Loucy (cell line): ENCODE measurements at regions not wholly inside any gene's neighbourhood (a gene's known extent, or its start where the extent isn't known, plus 50 kb on each side); places are given as distances from the start of the nearest gene placed in this dataset.

Source experiments
- EZH2phosphoT487 ChIP-seq: fragments of 200-600 bp; IDR thresholded peaks from 2 replicates; pipeline ENCODE4 v1.6.1; 2018; ENCODE audit warnings: antibody characterized with exemption, mild to moderate bottlenecking, moderate library complexity, borderline replicate concordance
- TF ChIP-seq, protein P1 (sequence below): fragments of 200-600 bp; sonication (generic); conservative IDR thresholded peaks from 2 replicates; pipeline ENCODE4 v1.5.1; 2014; ENCODE audit warnings: mild to moderate bottlenecking, antibody characterized with exemption, low read length

DNA sequence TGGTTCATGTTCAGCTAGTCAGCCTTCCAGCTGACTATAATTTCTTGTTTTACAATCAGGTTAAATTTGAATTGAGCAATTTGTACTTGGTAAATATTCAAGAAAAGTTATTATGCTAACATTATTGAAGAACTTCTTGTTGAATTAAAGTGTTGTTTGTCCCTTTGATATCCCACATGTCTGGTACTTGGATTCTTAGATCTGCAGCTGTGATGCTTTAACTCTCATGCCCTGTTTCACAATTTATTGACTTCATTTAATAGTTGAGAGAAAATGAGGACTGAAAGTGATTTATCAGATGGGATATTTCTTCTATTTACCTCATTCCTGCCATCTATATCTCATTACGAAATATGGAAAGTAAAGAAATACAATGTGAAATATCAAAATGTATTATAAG is 92.8 kb downstream of the FASLG start:
- TF ChIP-seq, protein P1, sequence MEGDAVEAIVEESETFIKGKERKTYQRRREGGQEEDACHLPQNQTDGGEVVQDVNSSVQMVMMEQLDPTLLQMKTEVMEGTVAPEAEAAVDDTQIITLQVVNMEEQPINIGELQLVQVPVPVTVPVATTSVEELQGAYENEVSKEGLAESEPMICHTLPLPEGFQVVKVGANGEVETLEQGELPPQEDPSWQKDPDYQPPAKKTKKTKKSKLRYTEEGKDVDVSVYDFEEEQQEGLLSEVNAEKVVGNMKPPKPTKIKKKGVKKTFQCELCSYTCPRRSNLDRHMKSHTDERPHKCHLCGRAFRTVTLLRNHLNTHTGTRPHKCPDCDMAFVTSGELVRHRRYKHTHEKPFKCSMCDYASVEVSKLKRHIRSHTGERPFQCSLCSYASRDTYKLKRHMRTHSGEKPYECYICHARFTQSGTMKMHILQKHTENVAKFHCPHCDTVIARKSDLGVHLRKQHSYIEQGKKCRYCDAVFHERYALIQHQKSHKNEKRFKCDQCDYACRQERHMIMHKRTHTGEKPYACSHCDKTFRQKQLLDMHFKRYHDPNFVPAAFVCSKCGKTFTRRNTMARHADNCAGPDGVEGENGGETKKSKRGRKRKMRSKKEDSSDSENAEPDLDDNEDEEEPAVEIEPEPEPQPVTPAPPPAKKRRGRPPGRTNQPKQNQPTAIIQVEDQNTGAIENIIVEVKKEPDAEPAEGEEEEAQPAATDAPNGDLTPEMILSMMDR = no peak
- no peak for TF ChIP-seq EZH2phosphoT487
